ENCODE measurements at regions not wholly inside any gene's neighbourhood (a gene's known extent, or its start where the extent isn't known, plus 50 kb on each side); places are given as distances from the start of the nearest gene placed in this dataset.

- H3K36me3 ChIP-seq (replicated peaks in 1 of 2; ENCODE audit: control insufficient read depth in 1 of 2, insufficient read depth in 2 of 2, low read length in 1 of 2), result no peaks in the 10 kb centered on the region
- peak overlapping the region in 1 of 2 experiments; percentile 76; a peak in 2 of 4 replicates for H3K27ac ChIP-seq (ENCODE audit: low read depth in 2 of 2, low read length in 1 of 2)
- WGBS (ENCODE audit: low lambda C conversion rate), result 55% methylated on average over 11 of the region's 12 CpGs
- ChIA-PET POLR2A (interaction anchor here (1.1 kb wide), 1 partner anchor 9 kb away, joined by 9 read pairs; no protein-coding TSS in a partner anchor), CTCF (interaction anchor here (0.5 to 2.2 kb wide), 16 partner anchors 10 to 168 kb away, joined by 3 to 7 read pairs (median 4); no protein-coding TSS in a partner anchor)
- H3F3A ChIP-seq (replicated peaks; ENCODE audit: insufficient read depth), result peaks cover 6% of the 10 kb centered on the region
- no peaks in the 10 kb centered on the region for H3K9me2 ChIP-seq
- no peak overlapping the region for H3K4me3 ChIP-seq (ENCODE audit: low read depth in 2 of 2, low read length in 1 of 2)
- no peak overlapping the region for H2AFZ ChIP-seq (ENCODE audit: low read depth)
- DNase-seq, result peak; percentile 90
- H3K27me3 ChIP-seq (ENCODE audit: insufficient read depth), result no peaks in the 10 kb centered on the region
- no peaks in the 10 kb centered on the region for H3K79me2 ChIP-seq (ENCODE audit: insufficient read depth)
- no peaks in the 10 kb centered on the region for H3K9me3 ChIP-seq
- H3K4me1 ChIP-seq (ENCODE audit: control insufficient read depth in 1 of 2, insufficient read depth in 2 of 2, low read depth in 1 of 2, low read length in 1 of 2), result peaks cover 17 to 69% of the 10 kb centered on the region in 2 experiments
- H4K20me1 ChIP-seq (ENCODE audit: insufficient read depth), result peaks cover 23% of the 10 kb centered on the region
- H3K9ac ChIP-seq, result no peak overlapping the region
- H3K4me2 ChIP-seq, result no peak overlapping the region
- TF ChIP-seq SIN3A (IDR thresholded peaks at IDR 0.05; ENCODE audit: borderline replicate concordance, low read depth, low read length) (no peak), IRF3 (IDR thresholded peaks at IDR 0.05; ENCODE audit: low read depth, low read length) (no peak), USF2 (IDR thresholded peaks at IDR 0.05; ENCODE audit: borderline replicate concordance, low read depth, low read length) (no peak), RCOR1 (IDR thresholded peaks at IDR 0.05; ENCODE audit: low read length) (0 out of 2 replicates have a peak, but pooled peaks have one; percentile 37), EP300 (IDR thresholded peaks at IDR 0.05; ENCODE audit: borderline replicate concordance in 1 of 2, low read depth in 1 of 2, low read length in 1 of 2) (peak in 1 of 2 experiments; percentile 30; a peak in 1 of 4 replicates), EZH2phosphoT487 (IDR thresholded peaks at IDR 0.05; ENCODE audit: borderline replicate concordance, low read depth) (no peak), NFIC (IDR thresholded peaks at IDR 0.05; ENCODE audit: borderline replicate concordance) (peak; percentile 60), JUND (IDR thresholded peaks at IDR 0.05) (no peak), GABPA (IDR thresholded peaks at IDR 0.05; ENCODE audit: low read depth) (no peak), ELF1 (IDR thresholded peaks at IDR 0.05) (no peak), POLR2AphosphoS5 (IDR thresholded peaks at IDR 0.05; ENCODE audit: low read depth, low read length) (no peak), MAX (IDR thresholded peaks at IDR 0.05; ENCODE audit: low read depth) (0 out of 2 replicates have a peak, but pooled peaks have one; percentile 19), CHD2 (IDR thresholded peaks at IDR 0.05; ENCODE audit: low read length, partially characterized antibody) (peak; percentile 12), MXI1 (IDR thresholded peaks at IDR 0.05; ENCODE audit: low read depth, low read length) (peak; percentile 98), YY1 (IDR thresholded peaks at IDR 0.05; ENCODE audit: low read depth) (no peak), FOXJ3 (CRISPR knock-in tag; IDR thresholded peaks at IDR 0.05) (no peak), GATA2 (CRISPR knock-in tag; IDR thresholded peaks at IDR 0.05) (no peak), TCF12 (IDR thresholded peaks at IDR 0.05) (no peak), FOSL2 (IDR thresholded peaks at IDR 0.05; ENCODE audit: borderline replicate concordance, low read depth) (no peak), TEAD4 (IDR thresholded peaks at IDR 0.05; ENCODE audit: borderline replicate concordance, insufficient read depth) (no peak), SMC3 (IDR thresholded peaks at IDR 0.05; ENCODE audit: low read depth, low read length) (no peak), PBX3 (IDR thresholded peaks at IDR 0.05) (no peak), REST (IDR thresholded peaks at IDR 0.05; ENCODE audit: low read depth, low read length) (no peak), USF1 (IDR thresholded peaks at IDR 0.05; ENCODE audit: borderline replicate concordance, low read depth) (peak; percentile 36; the same call in 1 of the 2 replicates), FOXM1 (IDR thresholded peaks at IDR 0.05; ENCODE audit: low read depth) (no peak)
Measured at GRCh38 chr16:85465328-85466303, 147.5 kb upstream of the GSE1 start.
